Heart right ventricle (tissue), 16 donors: ENCODE measurements at regions not wholly inside any gene's neighbourhood (a gene's known extent, or its start where the extent isn't known, plus 50 kb on each side); places are given as distances from the start of the nearest gene placed in this dataset.
"Not testable (repeated sequence)": the region's sequence is repeated elsewhere in the genome, so short reads cannot be mapped to it uniquely, and the experiment has no call there.

Experiments used
- ATAC-seq, 8 donors: fragments of 200-7000 bp; cut with Tn5 transposase; one replicate each; pipeline ENCODE4 v1.9.1; 2020; ENCODE audit warnings: mild to moderate bottlenecking in 8 of 8, moderate library complexity in 8 of 8, moderate number of reproducible peaks in 1 of 8
- DNase-seq, 2 donors: peaks; one replicate each; pipeline ENCODE4 v3.0.0-alpha.2; 2020
- H3K27ac ChIP-seq, 10 donors: fragments of 200-600 bp; sonication (generic) in 2 of 10; one replicate each; pipeline versions ENCODE4 v1.5.0 to v1.8.0; 2020 to 2022; ENCODE audit warnings: mild to moderate bottlenecking in 3 of 10
- H3K27me3 ChIP-seq, 7 donors: fragments of 200-600 bp; one replicate each; pipeline ENCODE4 v1.8.0; 2021 to 2022; ENCODE audit warnings: mild to moderate bottlenecking in 2 of 7
- H3K36me3 ChIP-seq, 9 donors: fragments of 200-600 bp; sonication (generic) in 1 of 9; one replicate each; pipeline versions ENCODE4 v1.5.0 to v1.8.0; 2020 to 2022; ENCODE audit warnings: mild to moderate bottlenecking in 2 of 9
- H3K4me1 ChIP-seq, 9 donors: fragments of 200-600 bp; sonication (generic) in 1 of 9; one replicate each; pipeline versions ENCODE4 v1.5.0 to v1.8.0; 2020 to 2022; ENCODE audit warnings: mild to moderate bottlenecking in 4 of 9
- H3K4me3 ChIP-seq, 10 donors: fragments of 200-600 bp; sonication (generic) in 2 of 10; one replicate each; pipeline versions ENCODE4 v1.5.0 to v1.8.0; 2020 to 2022; ENCODE audit warnings: mild to moderate bottlenecking in 7 of 10, moderate library complexity in 2 of 10
- H3K9me3 ChIP-seq, 11 donors: fragments of 200-600 bp in 10 of 11; sonication (generic) in 2 of 11; one replicate each; pipeline versions ENCODE4 v1.5.0 to v1.8.0; 2013 to 2022; ENCODE audit warnings: mild to moderate bottlenecking in 2 of 11, control low read depth in 1 of 11, moderate library complexity in 1 of 11
- WGBS, 2 donors: extraction: QIAGEN DNeasy Blood & Tissue Kit; methylation state at CpG; one replicate each; pipeline ENCODE4 v1.1.7; 2013; ENCODE audit warnings: inconsistent platforms in 1 of 2; 5-methylcytosine and 5-hydroxymethylcytosine counted together
- intact Hi-C, 10 donors: fragments of 100-400 bp; cut with DNase I; formaldehyde crosslinking; loops; one replicate each; pipeline versions ENCODE4 v1.11.1 to v1.14.2; 2022
- TF ChIP-seq, protein P1 (sequence below), 9 donors: fragments of 200-600 bp; sonication (generic) in 2 of 9; IDR thresholded peaks; one replicate each; pipeline versions ENCODE4 v1.5.0 to v1.8.0; 2021 to 2022; ENCODE audit warnings: antibody characterized with exemption in 9 of 9, mild to moderate bottlenecking in 5 of 9, moderate library complexity in 1 of 9
- donor health status: Arrhythmogenic right ventricular cardiomyopathy.
- donor health status: ischemic (EF 13 %, LVEDD 7.1; RV severe dilation, severe dysfunction).
- donor health status: healthy with polysubstance abuse.
- donor health status: DM: no; HTN: yes; CAD: no.
- donor health status: DM: no; HTN: no; CAD: no.
- donor health status: ischemic (EF 25% LVEDD 6.9; RV normal size, moderate dysfunction).
- donor health status: ischemic (EF 25% LVEDD 5.7; RV mildly dilated, moderate dysfunction).
- donor health status: healthy.
- donor health status: DM: yes; HTN: yes; CAD: no.
- donor health status: Ischemic cardiomyopathy.
- donor health status: ischemic (EF 35%, LVEDD 5.7; RV mildly dilated, moderate dysfunction).
- donor health status: nonischemic (EF 11% LVEDD 7.7; RV severe dilation, severe dysfunction).
- donor health status: DM: yes; HTN: yes; CAD: no.
- donor health status: PGD.
- donor health status: ischemic (EF 29% LVEDD 5.4; RV normal size, mild dysfunction).
- donor health status: nonischemic (EF 23%, LVEDD 6.1; RV moderate dilation, normal function).

DNA sequence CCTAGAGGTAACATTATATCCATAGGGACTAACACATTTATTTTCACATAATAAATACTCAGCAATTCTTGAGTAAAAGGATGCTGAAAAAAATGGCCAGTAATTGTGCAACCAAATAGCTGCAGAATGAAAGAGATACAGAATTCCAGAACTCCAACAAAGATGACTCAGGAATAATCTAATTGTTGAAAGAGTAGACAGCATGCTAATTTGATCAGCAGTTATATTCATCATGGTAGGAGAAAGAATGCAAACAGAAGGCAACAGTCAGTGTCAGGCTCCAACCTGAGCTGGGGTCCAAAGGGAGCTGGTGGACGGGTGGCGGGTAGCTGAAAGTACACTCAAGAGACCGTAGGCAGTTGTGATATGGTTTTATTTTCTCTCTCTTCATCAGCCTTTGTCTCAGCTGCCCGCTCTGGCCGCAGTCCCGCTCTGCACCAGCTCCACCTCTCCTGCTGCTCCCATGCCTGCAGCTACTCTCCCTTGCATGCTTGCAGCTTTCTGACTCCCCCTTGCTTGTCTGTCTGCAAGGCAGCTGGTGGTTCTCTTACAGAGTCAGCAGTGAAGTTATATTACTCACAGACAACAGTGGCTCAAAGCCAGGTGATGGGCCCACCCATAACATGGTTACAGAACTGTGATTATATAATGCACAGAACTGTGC, 1150.1 kb downstream of the STIM2 start:
- Histone ChIP-seq H3K9me3 (peaks cover 0 to 11% (median 0%) of the 10 kb centered on the region in 11 donors), H3K36me3 (no peaks in the 10 kb centered on the region), H3K27me3 (no peaks in the 10 kb centered on the region), H3K4me1 (no peaks in the 10 kb centered on the region), H3K27ac (no peak overlapping the region), H3K4me3 (no peak overlapping the region)
- intact Hi-C loops: no loop called here
- DNase-seq (no peak), ATAC-seq (no peak)
- WGBS, 2 donors: 87 to 90% methylated on average over 6 of the region's 6 CpGs
- TF ChIP-seq, protein P1, sequence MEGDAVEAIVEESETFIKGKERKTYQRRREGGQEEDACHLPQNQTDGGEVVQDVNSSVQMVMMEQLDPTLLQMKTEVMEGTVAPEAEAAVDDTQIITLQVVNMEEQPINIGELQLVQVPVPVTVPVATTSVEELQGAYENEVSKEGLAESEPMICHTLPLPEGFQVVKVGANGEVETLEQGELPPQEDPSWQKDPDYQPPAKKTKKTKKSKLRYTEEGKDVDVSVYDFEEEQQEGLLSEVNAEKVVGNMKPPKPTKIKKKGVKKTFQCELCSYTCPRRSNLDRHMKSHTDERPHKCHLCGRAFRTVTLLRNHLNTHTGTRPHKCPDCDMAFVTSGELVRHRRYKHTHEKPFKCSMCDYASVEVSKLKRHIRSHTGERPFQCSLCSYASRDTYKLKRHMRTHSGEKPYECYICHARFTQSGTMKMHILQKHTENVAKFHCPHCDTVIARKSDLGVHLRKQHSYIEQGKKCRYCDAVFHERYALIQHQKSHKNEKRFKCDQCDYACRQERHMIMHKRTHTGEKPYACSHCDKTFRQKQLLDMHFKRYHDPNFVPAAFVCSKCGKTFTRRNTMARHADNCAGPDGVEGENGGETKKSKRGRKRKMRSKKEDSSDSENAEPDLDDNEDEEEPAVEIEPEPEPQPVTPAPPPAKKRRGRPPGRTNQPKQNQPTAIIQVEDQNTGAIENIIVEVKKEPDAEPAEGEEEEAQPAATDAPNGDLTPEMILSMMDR (IDR thresholded peaks at IDR 0.05): no peak

DNA sequence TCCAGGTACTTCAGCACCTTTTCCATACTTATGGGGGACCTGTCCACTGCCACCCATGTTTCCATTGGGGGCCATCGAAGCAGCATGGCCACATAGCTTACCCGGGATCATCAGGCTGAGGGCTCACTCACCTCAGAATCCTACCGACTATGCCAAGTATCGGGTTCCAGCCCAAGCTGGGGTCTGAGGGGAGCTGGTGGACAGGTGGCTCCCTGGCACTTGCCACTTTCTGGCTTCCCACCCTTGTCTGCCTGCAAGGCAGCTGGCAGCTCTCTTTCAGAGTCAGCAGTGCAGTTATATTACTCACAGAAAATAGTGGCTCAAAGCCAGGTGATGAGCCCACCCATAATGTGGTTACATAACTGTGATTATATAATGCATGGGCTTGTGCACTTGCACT, 1153.8 kb downstream of the STIM2 start:
- no peaks in the 10 kb centered on the region for H3K36me3 ChIP-seq
- no peaks in the 10 kb centered on the region for H3K4me1 ChIP-seq
- TF ChIP-seq, protein P1 (IDR thresholded peaks at IDR 0.05): no peak
- H3K4me3 ChIP-seq: no peak overlapping the region
- intact Hi-C loops: no loop called here
- H3K27me3 ChIP-seq: no peaks in the 10 kb centered on the region
- DNase-seq (no peak), ATAC-seq (no peak)
- no peak overlapping the region for H3K27ac ChIP-seq
- peaks cover 0 to 15% (median 0%) of the 10 kb centered on the region in 11 donors for H3K9me3 ChIP-seq
- 93 to 97% methylated on average over 4 of the region's 4 CpGs for WGBS, 2 donors

DNA sequence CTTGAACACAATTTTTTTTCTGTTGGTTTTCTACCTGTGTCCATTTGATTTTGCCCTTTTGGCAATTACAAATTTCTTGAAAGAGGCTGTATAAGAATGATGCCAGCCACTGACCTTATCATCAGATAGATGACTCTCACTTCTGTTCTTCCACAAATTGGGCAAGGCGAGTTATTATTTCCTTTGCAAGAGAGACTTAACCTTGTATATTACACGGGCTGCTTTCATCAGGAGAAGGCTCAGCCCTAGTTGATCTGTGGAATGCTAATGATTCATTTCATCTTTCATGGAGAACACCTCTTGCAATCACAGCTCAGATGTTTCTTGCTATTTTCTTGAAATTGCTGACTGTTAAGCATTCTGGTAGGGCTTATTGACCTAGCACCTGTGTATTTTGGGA, 1155.4 kb downstream of the STIM2 start:
- Histone ChIP-seq H3K36me3 (no peaks in the 10 kb centered on the region), H3K4me1 (no peaks in the 10 kb centered on the region), H3K4me3 (no peak overlapping the region), H3K27me3 (no peaks in the 10 kb centered on the region), H3K27ac (no peak overlapping the region), H3K9me3 (peaks cover 0 to 15% (median 0%) of the 10 kb centered on the region in 11 donors)
- DNase-seq (no peak), ATAC-seq (no peak)
- TF ChIP-seq, protein P1 (IDR thresholded peaks at IDR 0.05): no peak
- WGBS, 2 donors: 44 to 59% methylated on average over 2 of the region's 2 CpGs
- intact Hi-C loops: no loop called here

DNA sequence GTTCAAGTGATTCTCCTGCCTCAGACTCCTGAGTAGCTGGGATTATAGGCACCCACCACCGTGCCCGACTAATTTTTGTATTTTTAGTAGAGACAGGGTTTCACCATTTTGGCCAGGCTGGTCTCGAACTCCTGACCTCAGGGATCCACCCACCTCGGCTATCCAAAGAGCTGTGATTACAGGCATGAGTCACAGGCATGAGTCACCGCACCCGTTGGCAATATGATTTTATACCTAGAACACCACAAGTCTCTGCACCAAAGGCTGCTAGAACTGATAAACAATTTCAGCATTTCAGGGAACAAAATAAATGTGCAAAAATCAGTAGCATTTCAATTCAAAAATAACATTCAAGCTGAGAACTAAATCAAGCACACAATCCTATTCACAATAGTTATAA, 1177.6 kb downstream of the STIM2 start:
- H3K27ac ChIP-seq, intact Hi-C loops, H3K4me3 ChIP-seq, ATAC-seq, H3K27me3 ChIP-seq, H3K36me3 ChIP-seq, H3K4me1 ChIP-seq, DNase-seq: not testable (repeated sequence)
- WGBS, 2 donors: 48 to 50% methylated on average over 6 of the region's 6 CpGs
- peaks cover 0 to 19% (median 3%) of the 10 kb centered on the region in 11 donors for H3K9me3 ChIP-seq

DNA sequence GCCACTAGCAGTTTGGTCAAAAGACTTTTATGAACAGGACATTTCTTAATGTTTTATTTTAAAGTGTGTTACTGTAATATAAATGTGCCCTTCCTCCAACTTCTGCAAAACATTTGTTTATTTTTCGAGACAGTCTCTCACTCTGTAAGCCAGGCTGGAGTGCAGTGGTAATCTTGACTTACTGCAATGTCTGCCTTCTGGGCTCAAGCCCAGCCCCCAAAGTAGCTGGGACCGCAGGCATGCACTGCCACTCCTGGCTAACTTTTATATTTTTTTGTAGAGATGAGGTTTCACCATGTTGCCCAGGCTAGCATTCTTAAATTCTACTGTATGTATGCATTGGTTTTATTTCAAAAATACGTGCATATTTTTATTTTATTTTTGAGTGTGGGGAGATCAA, 1201.9 kb downstream of the STIM2 start:
- WGBS, 2 donors: 69 to 73% methylated on average over 3 of the region's 3 CpGs
- H3K4me1 ChIP-seq: no peaks in the 10 kb centered on the region

More for the DNA sequence above, 1201.9 kb downstream of the STIM2 start:
- H3K9me3 ChIP-seq: no peaks in the 10 kb centered on the region
- H3K4me3 ChIP-seq: no peak overlapping the region
- no peaks in the 10 kb centered on the region for H3K36me3 ChIP-seq
- TF ChIP-seq, protein P1 (IDR thresholded peaks at IDR 0.05): no peak
- ATAC-seq (no peak), DNase-seq (no peak)
- H3K27me3 ChIP-seq: no peaks in the 10 kb centered on the region
- intact Hi-C loops: no loop called here
- H3K27ac ChIP-seq: no peak overlapping the region
